Gastrocnemius medialis (tissue), 4 donors: ENCODE measurements at regions not wholly inside any gene's neighbourhood (a gene's known extent, or its start where the extent isn't known, plus 50 kb on each side); places are given as distances from the start of the nearest gene placed in this dataset.
"Not testable (repeated sequence)": the region's sequence is repeated elsewhere in the genome, so short reads cannot be mapped to it uniquely, and the experiment has no call there.

Experiments used
- POLR2A ChIP-seq, 2 donors: fragments of 450-650 bp; IDR thresholded peaks; one replicate each; pipeline ENCODE4 v1.6.1; 2017; ENCODE audit warnings: antibody characterized with exemption in 2 of 2, mild to moderate bottlenecking in 2 of 2, moderate library complexity in 2 of 2
- TF ChIP-seq, protein P1 (sequence below), 5 experiments: fragments of 450-650 bp in 3 of 5; fragments of 200-600 bp in 2 of 5; sonication (generic) in 2 of 5; IDR thresholded peaks in 4 of 5; conservative IDR thresholded peaks in 1 of 5; 1 replicate in 4 of 5; 2 replicates in 1 of 5; pipeline ENCODE4 v1.5.1; 2016 to 2019; ENCODE audit warnings: antibody characterized with exemption in 5 of 5, mild to moderate bottlenecking in 3 of 5, moderate library complexity in 3 of 5

DNA sequence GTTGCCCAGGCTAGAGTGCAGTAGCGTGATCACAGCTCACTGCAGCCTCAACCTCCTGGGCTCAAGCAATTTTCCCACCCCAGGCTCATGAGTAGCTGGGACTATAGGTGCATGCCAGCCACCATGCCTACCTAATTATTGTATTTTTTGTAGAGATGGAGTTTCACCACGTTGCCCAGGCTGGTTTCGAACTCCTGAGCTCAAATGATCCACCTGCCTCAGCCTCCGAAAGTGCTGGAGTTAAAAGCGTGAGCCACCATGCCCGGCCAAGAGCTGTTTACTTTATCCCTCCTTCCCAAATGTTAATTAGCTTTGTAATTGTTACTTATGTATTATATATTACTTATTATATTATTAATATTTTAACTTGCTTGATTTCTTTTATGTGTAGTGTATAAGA lies 70.1 kb upstream of the TPTE start:
- TF ChIP-seq, protein P1, sequence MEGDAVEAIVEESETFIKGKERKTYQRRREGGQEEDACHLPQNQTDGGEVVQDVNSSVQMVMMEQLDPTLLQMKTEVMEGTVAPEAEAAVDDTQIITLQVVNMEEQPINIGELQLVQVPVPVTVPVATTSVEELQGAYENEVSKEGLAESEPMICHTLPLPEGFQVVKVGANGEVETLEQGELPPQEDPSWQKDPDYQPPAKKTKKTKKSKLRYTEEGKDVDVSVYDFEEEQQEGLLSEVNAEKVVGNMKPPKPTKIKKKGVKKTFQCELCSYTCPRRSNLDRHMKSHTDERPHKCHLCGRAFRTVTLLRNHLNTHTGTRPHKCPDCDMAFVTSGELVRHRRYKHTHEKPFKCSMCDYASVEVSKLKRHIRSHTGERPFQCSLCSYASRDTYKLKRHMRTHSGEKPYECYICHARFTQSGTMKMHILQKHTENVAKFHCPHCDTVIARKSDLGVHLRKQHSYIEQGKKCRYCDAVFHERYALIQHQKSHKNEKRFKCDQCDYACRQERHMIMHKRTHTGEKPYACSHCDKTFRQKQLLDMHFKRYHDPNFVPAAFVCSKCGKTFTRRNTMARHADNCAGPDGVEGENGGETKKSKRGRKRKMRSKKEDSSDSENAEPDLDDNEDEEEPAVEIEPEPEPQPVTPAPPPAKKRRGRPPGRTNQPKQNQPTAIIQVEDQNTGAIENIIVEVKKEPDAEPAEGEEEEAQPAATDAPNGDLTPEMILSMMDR (IDR thresholded peaks at IDR 0.05 in 4 of 5, conservative IDR thresholded peaks at IDR 0.05 in 1 of 5) = not testable (repeated sequence)
- not testable (repeated sequence) for TF ChIP-seq POLR2A (IDR thresholded peaks at IDR 0.05)
